ENCODE measurements at regions not wholly inside any gene's neighbourhood (a gene's known extent, or its start where the extent isn't known, plus 50 kb on each side); places are given as distances from the start of the nearest gene placed in this dataset.

DNA sequence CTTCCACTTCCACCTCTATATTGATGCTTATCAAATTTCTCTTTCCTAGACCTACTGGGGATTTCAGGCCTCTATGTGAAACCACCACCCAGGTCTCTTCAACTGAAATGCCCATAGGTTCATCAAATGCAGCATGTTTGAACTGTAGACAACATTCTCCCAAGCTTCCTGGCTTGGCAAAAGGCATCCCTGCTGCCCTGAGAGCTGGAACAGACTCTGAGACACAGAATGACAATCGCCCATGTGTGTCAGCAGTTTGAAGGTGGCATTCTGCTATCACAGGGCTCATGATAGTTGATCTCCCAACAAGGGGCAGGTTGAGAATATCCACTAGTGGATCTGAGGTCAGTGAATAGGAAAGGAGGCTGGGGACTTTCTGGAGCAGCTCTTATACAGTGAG, 200.7 kb downstream of the RPLP1 start:
- H3K9me3 Mint-ChIP-seq: no peaks in the 10 kb centered on the region
- Histone ChIP-seq H3K9me3 (ENCODE audit: control insufficient read depth, insufficient read depth, low read length) (no peaks in the 10 kb centered on the region), H3K27ac (ENCODE audit: low read length) (no peak overlapping the region), H3K27me3 (ENCODE audit: control insufficient read depth, insufficient read depth, low read length) (no peaks in the 10 kb centered on the region), H3K36me3 (ENCODE audit: control insufficient read depth, insufficient read depth, low read length) (no peaks in the 10 kb centered on the region), H3K4me3 (ENCODE audit: low read length) (no peak overlapping the region), H3K4me1 (ENCODE audit: control insufficient read depth, insufficient read depth, low read length) (peaks cover 15% of the 10 kb centered on the region)
- DNase-seq (no peak), ATAC-seq (peak in 1 of 3 donors; percentile 13)
- H3K4me1 Mint-ChIP-seq: peaks cover 17 to 33% of the 10 kb centered on the region in 2 donors
- 88% methylated on average over 1 of the region's 1 CpG for WGBS (ENCODE audit: insufficient coverage)
- TF ChIP-seq, protein P1, sequence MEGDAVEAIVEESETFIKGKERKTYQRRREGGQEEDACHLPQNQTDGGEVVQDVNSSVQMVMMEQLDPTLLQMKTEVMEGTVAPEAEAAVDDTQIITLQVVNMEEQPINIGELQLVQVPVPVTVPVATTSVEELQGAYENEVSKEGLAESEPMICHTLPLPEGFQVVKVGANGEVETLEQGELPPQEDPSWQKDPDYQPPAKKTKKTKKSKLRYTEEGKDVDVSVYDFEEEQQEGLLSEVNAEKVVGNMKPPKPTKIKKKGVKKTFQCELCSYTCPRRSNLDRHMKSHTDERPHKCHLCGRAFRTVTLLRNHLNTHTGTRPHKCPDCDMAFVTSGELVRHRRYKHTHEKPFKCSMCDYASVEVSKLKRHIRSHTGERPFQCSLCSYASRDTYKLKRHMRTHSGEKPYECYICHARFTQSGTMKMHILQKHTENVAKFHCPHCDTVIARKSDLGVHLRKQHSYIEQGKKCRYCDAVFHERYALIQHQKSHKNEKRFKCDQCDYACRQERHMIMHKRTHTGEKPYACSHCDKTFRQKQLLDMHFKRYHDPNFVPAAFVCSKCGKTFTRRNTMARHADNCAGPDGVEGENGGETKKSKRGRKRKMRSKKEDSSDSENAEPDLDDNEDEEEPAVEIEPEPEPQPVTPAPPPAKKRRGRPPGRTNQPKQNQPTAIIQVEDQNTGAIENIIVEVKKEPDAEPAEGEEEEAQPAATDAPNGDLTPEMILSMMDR (IDR thresholded peaks at IDR 0.05): no peak
- no peak overlapping the region for H3K4me3 Mint-ChIP-seq
- no peak overlapping the region for H3K27ac Mint-ChIP-seq
- intact Hi-C loops (cut with micrococcal nuclease): loop anchor here (2.0 kb wide), 1 partner anchor 179 kb away; no protein-coding TSS in a partner anchor
- no peaks in the 10 kb centered on the region for H3K36me3 Mint-ChIP-seq
- peaks cover 53 to 56% of the 10 kb centered on the region in 2 donors for H3K27me3 Mint-ChIP-seq (ENCODE audit: low read depth in 2 of 2)

DNA sequence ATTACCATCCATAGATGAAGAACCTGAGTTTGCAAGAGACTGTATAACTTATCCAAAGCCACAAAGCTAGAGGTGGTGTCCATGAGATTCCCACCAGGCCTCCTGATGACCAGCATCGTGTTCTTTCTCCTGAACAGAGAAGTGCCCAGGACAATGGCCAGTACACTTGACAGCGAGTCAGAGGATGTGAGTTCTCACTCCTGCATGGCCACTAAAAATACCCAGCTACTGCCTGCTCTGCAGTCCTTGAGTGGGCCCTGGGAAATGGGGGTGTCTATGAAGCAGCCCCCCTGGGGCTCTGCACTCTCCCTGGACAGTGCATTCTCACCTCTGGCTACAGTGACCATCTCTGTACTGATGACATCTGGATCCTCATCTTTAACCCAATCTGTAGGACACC, 201.2 kb downstream of the RPLP1 start:
- intact Hi-C loops (cut with micrococcal nuclease): loop anchor here (2.0 kb wide), 1 partner anchor 179 kb away; no protein-coding TSS in a partner anchor
- ATAC-seq (no peak), DNase-seq (no peak)
- peaks cover 17 to 32% of the 10 kb centered on the region in 2 donors for H3K4me1 Mint-ChIP-seq
- no peaks in the 10 kb centered on the region for H3K27me3 ChIP-seq (ENCODE audit: control insufficient read depth, insufficient read depth, low read length)
- no peak overlapping the region for H3K4me3 Mint-ChIP-seq
- 100% methylated on average over 2 of the region's 2 CpGs for whole genome bisulfite sequencing (ENCODE audit: insufficient coverage)
- H3K27ac Mint-ChIP-seq: no peak overlapping the region
- no peaks in the 10 kb centered on the region for H3K9me3 Mint-ChIP-seq
- no peak overlapping the region for H3K27ac ChIP-seq (ENCODE audit: low read length)
- TF ChIP-seq, protein P1 (IDR thresholded peaks at IDR 0.05): no peak
- H3K9me3 ChIP-seq (ENCODE audit: control insufficient read depth, insufficient read depth, low read length): no peaks in the 10 kb centered on the region
- H3K27me3 Mint-ChIP-seq (ENCODE audit: low read depth in 2 of 2): peaks cover 52 to 58% of the 10 kb centered on the region in 2 donors
- H3K4me3 ChIP-seq (ENCODE audit: low read length): no peak overlapping the region
- no peaks in the 10 kb centered on the region for H3K36me3 Mint-ChIP-seq
- H3K4me1 ChIP-seq (ENCODE audit: control insufficient read depth, insufficient read depth, low read length): peaks cover 15% of the 10 kb centered on the region
- H3K36me3 ChIP-seq (ENCODE audit: control insufficient read depth, insufficient read depth, low read length): no peaks in the 10 kb centered on the region

DNA sequence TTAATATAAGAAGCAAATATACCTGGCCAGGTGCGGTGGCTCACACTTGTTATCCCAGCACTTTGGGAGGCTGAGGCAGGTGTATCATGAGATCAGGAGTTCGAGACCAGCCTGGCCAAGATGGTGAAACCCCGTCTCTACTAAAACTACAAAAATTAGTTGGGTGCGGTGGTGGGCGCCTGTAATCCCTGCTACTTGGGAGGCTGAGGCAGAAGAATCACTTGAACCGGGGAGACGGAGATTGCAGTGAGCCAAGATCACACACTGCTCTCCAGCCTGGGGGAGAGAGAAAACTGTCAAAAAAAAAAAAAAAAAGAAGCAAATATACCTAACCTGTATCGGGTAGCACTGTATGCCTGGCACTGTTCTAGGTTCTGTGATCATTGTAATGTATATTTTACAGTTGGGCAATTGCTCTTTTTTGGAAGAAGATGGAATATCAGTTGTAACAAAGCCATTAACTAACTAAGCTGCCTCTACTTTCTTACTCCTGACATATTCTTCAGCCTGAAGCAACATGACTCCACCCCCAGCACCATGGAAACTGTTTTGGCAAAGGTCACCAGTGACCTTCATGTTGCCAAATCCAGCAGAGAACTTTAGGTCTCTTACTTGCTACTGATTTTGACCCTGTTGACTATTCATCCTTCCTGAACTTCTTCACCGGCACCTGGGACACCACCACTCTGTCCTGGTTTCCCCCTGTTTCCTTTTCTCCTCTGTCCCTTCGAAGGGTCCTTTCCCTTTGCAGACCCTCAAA, 203.8 kb downstream of the RPLP1 start:
- H3K27ac Mint-ChIP-seq: no peak overlapping the region
- Histone ChIP-seq H3K4me3 (ENCODE audit: low read length) (no peak overlapping the region), H3K27ac (ENCODE audit: low read length) (no peak overlapping the region), H3K27me3 (ENCODE audit: control insufficient read depth, insufficient read depth, low read length) (peaks cover 3% of the 10 kb centered on the region), H3K36me3 (ENCODE audit: control insufficient read depth, insufficient read depth, low read length) (no peaks in the 10 kb centered on the region), H3K9me3 (ENCODE audit: control insufficient read depth, insufficient read depth, low read length) (no peaks in the 10 kb centered on the region), H3K4me1 (ENCODE audit: control insufficient read depth, insufficient read depth, low read length) (peaks cover 15% of the 10 kb centered on the region)
- no peak overlapping the region for H3K4me3 Mint-ChIP-seq
- TF ChIP-seq, protein P1 (IDR thresholded peaks at IDR 0.05): no peak
- 91% methylated on average over 9 of the region's 10 CpGs for WGBS (ENCODE audit: insufficient coverage)
- DNase-seq: no peak
- no peaks in the 10 kb centered on the region for H3K36me3 Mint-ChIP-seq
- peaks cover 17 to 23% of the 10 kb centered on the region in 2 donors for H3K4me1 Mint-ChIP-seq
- peaks cover 34 to 41% of the 10 kb centered on the region in 2 donors for H3K27me3 Mint-ChIP-seq (ENCODE audit: low read depth in 2 of 2)
- intact Hi-C loops (cut with micrococcal nuclease): no loop called here
- no peak for ATAC-seq
- H3K9me3 Mint-ChIP-seq: no peaks in the 10 kb centered on the region
